Stimulated activated naive CD4-positive, alpha-beta T cell treated with Interleukin-2 at 50 U/mL for 16 hours (primary cell): ENCODE measurements at regions not wholly inside any gene's neighbourhood (a gene's known extent, or its start where the extent isn't known, plus 50 kb on each side); places are given as distances from the start of the nearest gene placed in this dataset.

Experiments used
- DNase-seq: peaks from one replicate; lab custom pipeline; 2025; lab: John Stamatoyannopoulos, UW

DNA sequence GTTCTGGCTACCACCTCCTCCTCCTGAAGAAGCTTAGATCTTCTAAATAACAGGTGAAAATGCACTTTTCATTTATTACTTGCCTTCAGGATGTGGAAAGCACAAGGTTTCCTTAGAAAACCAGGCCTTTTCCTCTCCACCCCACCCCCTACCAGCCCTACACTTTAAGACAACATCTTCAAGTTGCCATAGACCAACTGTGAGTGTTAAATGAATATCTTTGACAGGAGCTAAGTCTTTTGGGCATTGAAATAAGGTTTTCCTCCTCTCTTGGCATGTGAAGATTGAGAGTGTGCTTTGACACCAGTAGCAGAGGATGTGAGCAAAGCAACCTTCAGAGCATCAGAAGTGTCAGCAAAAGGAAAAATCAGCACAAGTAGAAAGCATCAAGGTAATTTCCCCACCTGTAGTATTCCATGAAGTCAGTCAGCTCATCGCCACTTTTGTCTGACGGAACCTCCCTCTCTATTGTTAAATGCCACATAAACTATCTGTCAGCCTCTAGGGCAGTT, 532.3 kb upstream of the MMS22L start:
- DNase-seq = no peak

DNA sequence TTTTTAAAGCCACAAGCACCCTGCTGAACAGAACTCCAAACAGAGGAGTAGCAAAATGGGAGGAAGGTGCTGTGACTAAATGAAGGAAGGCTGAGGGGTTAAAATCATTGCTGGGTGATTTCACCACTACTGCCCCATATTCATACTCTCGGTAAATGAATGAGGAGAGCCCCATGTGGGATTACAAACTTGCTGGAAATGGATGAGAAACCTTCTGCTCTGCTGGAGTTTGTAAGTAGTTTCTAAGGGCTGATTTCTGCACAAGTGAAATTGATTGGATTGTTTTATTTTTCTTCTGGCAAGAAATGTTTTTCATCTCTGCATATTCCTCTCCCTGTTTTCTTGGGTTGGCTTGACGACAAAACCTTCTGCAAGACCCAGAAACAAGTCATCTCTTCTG, 533.5 kb upstream of the MMS22L start:
- DNase-seq = no peak

DNA sequence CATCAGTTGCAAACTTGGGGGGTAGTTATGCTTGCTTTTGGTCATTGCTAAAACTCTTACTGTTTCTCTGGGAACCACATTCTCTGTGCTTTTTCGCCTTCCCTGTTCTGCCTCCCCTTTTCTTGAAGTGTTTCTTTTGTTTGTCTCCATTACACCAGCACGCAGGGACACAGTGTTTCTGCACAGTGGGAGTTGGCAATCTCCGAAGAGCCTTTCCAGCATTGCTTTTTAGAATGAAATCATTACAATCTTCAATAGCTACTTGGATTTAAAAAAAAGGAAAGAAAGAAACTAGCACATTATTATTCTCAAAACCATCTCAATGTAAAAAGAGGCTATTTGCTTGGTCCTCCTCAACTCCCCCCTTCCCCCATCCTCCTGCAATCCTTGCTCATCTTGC, 536.7 kb upstream of the MMS22L start:
- no peak for DNase-seq

DNA sequence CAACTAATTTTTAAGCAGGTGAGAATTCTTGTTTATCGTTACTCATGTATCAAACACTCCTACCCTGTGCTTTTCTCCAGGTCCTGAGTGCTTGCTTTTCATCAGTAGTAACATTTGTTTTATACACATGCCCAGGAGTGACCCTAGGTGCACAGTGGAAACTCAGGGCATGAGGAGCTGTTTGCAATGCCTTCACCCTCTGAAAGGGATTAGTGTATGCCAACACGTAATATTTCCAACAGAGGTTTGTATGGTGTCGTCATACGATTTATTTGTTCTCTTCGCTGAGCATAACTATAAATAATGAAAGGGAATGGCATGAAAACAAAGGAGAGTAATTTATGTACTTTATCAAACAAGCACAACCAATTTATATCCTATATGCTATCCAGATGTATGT, 537.4 kb upstream of the MMS22L start:
- DNase-seq = no peak

DNA sequence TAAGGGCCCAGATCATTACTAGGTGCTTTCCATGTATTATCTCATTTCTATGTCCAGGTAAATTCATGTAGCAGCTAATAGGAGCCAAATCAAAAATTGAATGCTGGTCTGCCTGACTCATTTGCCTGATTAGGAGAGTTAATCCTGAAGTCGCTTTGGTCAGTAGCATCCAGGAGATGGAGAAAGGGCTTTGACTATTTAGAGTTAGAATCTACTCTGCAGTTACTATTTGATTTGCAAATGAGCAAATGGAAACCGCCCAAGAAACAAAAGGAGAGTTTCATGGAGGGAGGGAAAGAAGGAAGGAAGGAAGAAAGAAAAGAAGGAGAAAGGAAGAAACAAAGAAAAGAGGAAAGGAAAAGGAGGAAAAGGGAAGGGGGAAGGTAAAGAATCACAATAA, 539.6 kb upstream of the MMS22L start:
- no peak for DNase-seq

DNA sequence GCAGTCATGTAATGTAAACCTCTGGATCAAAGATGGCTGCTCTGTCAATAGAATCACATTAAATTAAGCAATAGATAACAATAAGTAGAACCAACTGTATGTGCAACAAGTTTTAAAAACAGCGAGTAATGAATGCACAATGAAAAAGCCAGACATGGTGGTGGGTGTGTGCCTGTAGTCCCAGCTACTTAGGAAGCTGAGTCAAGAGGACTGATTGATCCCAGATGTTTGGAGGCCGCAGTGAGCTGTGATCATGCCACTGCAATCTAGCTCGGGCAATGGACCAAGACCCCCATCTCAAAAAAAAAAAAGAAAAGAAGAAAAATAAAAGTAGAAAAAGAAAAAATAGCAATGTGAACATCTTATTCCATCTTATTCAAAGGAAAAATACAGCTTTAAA, 558.7 kb upstream of the MMS22L start:
- no peak for DNase-seq

DNA sequence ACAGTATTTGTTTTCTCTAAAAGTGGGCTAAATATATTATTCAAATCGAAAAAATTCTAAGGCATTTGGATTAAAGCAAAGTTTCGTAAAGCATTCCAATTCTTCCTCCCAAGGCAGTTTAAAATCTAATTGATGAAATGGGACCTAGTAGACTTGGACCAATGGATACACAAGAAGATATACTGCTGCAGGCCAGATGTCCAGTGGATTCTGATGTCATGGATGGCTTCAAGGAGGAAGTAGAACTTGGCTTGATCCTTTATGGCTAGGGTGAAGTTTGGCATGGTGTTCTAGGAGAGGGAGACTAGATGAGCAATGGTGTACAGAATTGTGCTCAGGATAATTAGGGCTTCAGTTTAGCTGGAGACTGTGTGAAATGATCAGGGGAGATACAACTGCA, 559.5 kb upstream of the MMS22L start:
- DNase-seq = no peak

DNA sequence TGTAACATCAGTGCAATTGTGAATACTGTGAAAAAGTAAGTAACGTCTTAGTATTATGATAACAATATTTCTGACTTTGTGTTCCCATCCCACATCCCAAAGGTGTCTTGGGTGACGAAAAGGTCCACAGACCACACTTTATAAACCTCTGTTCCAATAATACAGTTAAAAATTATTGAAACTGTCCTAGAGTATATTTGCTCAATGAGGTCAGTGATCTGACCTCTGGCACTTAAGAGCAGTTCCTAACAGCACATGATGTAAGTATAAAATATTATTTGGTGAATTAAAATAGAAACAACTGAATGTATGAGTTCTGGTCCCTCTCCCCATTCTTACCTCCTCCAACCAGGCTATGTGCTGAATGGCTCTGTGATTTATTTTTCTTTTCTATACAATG, 566.4 kb upstream of the MMS22L start:
- no peak for DNase-seq

DNA sequence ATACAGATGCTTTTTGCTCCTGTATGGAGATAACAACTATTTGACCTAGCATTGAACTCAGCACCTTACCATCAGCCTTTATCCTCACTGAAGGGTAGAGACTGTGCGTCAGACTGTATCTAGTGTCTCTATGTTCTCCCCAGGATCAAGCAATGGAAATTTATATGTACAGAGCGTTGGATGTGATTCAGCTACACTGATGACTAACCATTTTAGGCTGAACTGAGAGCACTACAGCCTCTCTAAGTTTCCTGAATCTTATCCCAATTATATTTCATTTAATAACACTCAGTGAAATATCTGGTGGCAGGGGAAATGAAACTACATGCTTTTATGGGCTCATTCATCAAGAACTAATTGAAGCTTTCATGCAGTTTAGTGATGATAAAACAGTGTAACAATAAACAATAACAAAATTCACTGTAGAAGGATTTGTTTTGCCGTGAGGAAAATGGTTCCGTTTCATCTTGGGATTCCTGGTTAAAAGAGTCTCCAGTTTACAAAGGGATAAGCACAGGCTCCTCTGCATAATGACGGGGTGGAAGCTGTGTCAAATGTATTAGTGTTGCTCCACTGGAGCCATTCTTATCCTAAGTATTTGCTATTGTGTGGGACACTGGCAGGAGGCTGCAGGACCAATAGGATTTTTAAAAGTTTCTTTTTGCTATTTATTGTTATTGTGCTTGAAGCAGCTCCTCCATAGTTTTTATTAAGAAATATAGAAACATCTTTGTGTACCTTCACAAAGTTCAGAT, 567.6 kb upstream of the MMS22L start:
- DNase-seq = no peak

DNA sequence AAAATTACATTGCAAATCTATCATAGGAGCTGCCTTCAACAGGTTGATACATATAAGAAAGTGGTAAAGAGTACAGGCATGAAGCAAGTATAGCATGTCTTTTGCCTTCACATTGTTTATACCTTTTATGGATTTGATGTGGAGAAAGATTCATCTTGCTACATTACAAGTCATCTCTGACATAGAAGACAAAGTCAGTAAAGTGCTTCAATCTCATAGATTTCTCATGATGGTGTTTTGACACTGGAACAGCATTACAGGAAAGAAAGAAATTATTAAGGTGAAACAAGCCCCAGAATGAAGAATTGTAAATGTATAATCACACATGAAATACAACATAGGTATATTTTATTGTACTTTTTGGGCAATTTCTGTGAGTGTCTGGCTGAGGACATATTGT, 580.7 kb upstream of the MMS22L start:
- no peak for DNase-seq

DNA sequence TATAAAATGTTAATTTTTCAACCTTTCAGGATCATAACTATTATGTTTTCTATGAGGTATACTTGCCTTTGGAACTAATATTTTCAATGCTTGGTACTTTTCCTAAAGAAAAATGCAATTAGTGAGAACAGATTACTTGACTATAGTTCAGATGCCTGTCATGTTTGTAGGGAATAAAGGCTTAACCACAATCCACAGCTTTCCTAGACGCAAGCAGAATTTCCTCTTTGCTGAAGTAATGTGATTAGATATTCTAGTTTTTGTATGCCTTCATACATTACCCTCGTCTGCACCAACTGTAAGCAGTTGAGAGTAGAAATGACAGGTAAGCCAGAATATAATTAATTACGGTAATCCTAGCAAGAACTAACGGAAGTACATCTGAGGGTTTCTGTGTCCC, 581.4 kb upstream of the MMS22L start:
- no peak for DNase-seq

DNA sequence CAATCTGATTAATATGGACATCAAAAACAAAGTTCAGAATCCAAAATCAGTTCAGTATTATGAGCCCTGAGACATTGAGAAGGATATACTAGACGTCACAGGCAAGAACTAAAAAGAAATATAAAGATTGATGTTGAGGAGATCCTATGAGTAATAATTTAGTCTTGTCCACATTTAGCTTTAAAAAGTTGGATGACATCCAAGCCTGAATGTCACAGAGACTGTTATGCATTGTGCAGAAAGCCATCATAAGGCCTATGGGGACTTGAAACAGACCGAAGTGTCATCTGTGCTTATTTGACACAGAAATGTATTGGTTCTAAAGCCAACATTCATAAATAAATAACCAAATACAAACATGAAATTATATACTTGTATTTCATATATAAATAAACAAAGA, 581.8 kb upstream of the MMS22L start:
- DNase-seq = no peak

DNA sequence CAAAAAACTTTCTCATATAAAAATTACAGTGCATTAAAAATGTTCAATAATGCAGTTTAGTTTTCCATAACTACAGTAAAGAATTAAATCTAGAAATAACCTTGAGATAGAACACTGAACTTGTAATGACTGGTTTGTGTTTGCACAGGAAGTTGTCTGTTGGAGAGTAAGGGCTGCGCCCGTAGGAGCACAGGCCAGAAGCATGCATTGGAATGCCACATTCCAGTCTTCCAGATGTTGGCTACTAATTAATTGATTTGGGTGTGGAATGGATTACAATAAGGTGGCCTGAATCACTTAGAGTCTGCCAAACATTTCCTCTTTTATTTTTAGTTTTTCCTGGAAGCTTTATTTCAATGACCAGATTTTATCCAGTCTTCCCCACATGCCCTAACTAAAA, 582.6 kb upstream of the MMS22L start:
- DNase-seq = no peak

DNA sequence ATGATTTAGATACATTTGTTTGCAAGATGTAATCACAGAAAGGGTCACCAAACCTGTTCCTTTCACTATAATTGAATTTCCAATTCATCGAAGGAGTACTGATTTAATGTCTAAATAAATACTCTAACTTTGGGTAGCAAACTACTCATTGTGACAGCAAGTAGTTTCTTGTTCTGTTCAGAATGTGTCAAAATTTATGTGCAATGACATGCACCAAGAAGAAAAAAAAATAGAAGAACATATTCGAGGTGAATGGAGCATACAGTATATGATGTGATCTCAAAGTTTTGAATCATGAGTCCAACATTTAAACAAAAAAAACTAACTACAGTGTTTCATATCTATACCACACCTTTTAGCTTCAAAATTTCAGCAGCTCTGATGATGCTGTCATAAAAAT, 583.6 kb upstream of the MMS22L start:
- no peak for DNase-seq

DNA sequence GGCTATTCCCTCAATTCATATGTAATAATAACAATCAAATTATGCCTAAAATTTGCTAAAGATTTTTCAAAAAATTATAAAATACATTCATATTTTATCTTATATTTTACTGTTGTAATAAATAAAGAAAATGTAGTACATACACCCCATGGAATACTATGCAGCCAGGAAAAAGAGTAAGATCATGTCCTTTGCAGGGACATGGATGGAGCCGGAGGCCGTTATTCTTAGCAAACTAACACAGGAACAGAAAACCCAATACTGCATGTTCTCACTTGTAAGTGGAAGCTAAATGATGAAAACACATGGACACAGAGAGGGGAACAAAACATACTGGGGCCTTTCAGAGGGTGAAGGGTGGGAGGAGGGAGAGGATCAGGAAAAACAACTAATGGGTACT, 584.2 kb upstream of the MMS22L start:
- no peak for DNase-seq

DNA sequence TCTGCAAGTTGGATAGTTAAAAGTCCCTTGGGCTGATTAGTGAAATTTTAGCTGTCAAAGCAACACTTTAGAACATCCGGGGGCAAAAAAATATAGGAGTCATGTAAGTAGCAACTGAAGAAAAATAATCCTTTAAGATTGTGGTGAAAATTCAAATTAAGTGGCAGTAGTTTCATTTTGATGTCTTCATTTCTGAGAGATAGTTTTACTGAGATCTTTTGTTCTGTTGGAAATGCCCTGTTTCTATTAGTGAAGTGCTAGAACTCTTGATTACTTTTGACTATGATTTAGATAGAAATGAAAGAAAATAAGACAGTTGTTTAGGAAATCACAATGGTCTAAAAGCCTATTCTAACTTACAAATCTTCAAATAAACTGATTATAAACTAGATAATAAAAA, 587.3 kb upstream of the MMS22L start:
- DNase-seq = no peak

DNA sequence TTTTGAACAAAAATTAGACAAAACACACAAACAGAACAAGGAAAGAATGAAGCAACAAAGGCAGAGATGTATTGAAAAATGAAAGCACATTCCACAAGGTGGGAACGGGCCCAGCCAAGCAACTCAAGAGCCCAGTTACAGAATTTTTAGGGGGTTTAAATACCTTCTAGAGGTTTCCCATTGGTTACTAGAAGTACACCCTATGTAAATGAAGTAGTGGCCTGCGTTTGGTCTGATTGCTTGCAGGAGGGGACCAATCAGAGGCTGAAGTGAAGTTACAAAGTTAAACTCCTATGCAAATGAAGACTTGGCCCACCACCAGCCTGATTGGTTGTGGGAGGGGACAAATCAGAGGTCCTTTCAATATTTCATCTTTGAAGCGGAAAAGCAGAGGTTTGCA, 593.7 kb upstream of the MMS22L start:
- no peak for DNase-seq

DNA sequence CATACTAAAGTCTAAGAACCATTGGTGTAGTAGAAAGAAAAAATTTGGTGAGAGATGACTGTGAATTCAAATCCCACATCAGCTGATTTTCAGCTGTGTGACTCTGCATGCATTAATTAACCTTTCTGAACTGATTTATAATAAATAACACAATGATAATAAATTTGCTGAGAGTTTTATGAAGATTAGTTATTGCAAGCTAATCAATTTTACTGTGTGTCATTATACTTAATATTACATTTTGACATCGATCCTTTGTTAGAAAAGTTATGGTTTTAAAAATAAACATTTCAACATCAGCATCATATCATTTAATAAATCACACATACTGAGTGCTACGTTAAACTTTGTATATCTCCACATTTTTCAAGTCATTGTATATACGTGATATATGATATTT, 599.7 kb upstream of the MMS22L start:
- no peak for DNase-seq

DNA sequence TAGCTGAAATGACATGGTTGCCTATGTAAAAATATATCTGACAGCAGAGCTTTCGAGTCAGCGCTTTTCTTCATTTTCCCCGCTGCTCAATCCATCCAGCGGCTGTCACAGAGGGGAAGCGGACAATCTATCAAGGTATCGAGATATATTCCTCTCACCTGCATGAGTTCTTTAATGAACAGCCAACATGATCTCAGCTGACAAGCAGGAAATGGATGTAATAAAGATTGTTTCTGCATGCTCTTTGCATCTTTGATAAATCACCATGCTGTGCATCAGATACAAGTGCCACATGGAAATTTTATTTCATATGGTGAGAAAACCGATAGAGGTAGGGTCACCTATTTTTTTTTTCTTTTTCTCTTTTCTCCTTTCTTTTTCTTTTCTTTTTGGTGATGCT, 602.3 kb upstream of the MMS22L start:
- DNase-seq = no peak

DNA sequence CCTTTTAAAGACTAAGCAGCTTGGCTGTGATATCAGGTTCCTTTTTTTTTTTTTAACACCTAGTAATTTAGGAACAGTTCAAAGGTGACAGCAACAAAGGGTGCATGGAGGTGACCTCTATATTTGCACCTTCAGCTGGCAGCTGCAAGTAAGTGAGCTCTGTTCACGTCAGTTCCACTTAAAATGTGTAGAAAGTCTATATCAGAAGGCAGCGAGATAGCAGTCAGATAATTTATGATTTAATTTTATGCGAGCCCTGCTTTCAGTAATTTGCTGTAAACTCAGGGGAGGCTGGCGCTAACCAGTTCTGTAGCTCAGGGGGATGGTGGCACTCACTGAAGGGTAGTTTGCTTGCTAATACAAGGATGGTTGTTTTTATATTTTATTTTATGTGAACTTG, 602.8 kb upstream of the MMS22L start:
- DNase-seq = no peak

DNA sequence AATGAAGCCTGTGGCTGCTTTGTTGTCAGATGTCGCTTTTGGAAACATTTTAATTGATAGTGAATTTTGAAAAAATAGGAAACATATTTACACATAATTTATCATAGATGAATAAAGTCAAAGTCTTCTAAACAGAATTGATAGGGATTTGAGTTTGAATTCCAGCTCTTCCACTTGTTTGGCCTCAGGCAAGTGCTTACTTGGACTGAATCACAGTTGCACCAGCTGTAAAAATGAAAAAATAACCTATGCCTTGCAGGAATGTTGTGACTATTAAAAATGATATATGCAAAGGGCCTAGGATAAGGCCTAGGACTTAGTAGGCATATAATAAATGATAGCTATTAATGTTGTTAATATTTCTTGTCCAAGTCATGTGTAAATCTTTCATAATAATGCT, 618.5 kb upstream of the MMS22L start:
- no peak for DNase-seq

DNA sequence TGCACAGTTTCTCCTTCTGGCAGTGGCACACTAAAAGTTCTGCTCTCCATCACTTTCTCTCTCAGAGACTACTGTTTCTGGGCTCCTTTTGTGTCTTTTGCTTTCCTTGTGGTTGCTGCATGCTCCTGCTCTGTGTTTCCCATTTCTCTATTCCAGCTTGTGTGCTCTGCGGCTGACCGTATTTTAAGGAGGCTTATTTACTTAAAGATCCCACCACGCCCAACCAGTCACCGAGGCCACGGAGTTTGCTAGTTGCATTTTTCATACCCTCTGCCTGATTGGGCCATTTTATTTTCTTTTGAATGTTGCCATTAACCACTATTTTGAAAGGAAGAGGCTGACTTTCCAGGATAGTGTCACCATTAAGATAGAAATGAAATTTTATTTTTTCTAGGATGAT, 626.4 kb upstream of the MMS22L start:
- DNase-seq = no peak

DNA sequence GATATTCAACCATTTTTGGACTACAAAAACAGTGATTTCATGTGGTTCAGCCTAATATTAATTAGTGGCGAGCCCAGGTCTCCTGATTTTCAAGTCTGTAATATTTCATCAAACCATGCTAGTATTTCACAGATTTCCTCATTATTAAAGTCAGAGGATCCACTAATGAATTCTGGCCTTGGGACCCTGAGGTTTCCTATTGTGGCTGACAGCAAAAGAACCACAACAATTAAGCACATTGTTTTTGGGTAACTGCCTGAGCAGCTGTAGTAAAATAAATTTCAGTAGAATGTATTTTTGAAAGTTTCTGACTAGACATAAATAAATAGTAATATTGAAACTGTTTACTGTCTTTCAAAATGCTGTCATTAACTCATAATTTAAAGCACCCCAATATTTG, 630.7 kb upstream of the MMS22L start:
- DNase-seq = no peak

DNA sequence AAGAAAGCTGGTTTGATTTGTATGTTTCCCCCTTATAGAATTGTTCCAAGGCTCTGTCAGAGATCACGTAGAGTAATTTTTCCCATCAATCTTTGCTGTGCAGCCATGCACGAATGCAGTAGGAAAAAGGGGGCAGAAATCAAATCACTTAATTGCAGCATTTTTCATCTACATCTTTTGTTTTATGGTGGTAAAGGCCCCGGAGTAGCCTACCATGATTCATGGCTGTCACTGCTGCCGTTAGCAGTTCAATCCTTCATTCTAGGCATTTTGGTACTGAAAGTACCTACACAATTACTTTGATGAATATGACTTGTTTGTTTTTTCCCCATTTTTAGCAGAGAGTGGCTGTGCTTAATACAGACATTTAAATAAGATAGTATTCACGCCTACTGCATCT, 631.9 kb upstream of the MMS22L start:
- DNase-seq = no peak

DNA sequence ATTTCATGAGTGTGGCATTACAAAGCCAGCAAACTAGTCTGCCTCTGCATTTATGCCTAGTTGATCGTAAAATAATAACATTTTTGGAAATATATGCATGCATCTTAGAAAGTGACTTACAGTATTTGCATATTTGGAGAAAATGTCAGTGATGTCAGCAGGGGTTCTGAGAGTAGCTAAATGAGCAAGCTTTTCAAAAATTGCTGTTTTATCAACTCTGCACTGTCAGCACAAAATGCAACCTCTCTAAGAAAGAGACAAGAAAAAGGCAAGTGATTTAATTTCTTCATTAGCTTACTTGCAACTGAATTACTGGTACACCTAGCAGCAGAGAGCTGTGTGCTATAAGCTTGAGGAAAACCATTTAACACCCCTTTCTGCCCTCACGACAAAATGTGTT, 632.5 kb upstream of the MMS22L start:
- DNase-seq = no peak
